Stimulated activated CD4-positive, alpha-beta T cell treated with anti-CD3 and anti-CD28 coated beads, Interleukin-4, amount 100 ng/mL, for 1 hour (primary cell): ENCODE measurements at regions not wholly inside any gene's neighbourhood (a gene's known extent, or its start where the extent isn't known, plus 50 kb on each side); places are given as distances from the start of the nearest gene placed in this dataset.

ENCODE experiments used
- DNase-seq: peaks from one replicate; pipeline ENCODE4 v3.0.0-alpha.2; 2020

- DNase-seq, result no peak
These were observed 292.6 kb upstream of the CAND1 start for GRCh38 chr12:66976526-66976925.

GRCh38 chr12:66978802-66979201 is 290.4 kb upstream of the CAND1 start:
- DNase-seq, result no peak

- no peak for DNase-seq
These were observed 289.9 kb upstream of the CAND1 start for GRCh38 chr12:66979251-66979650.

- DNase-seq, result no peak
These were observed 285.1 kb upstream of the CAND1 start for GRCh38 chr12:66984077-66984476.

- DNase-seq, result no peak
These were observed 284.2 kb upstream of the CAND1 start for GRCh38 chr12:66984962-66985361.

- no peak for DNase-seq
These were observed 270.0 kb upstream of the CAND1 start for GRCh38 chr12:66999141-66999540.

- no peak for DNase-seq
These were observed 267.9 kb upstream of the CAND1 start for GRCh38 chr12:67001251-67001650.

- no peak for DNase-seq
These were observed 266.4 kb upstream of the CAND1 start for GRCh38 chr12:67002720-67003119.

GRCh38 chr12:67006610-67007009 is 262.5 kb upstream of the CAND1 start:
- no peak for DNase-seq

- DNase-seq, result no peak
These were observed 254.5 kb upstream of the CAND1 start for GRCh38 chr12:67014642-67015041.

- DNase-seq, result no peak
These were observed 251.1 kb upstream of the CAND1 start for GRCh38 chr12:67018105-67018504.

GRCh38 chr12:67019070-67019469 is 250.1 kb upstream of the CAND1 start:
- no peak for DNase-seq

GRCh38 chr12:67025543-67026114 is 243.5 kb upstream of the CAND1 start:
- DNase-seq, result peak; percentile 50

- DNase-seq, result no peak
These were observed 242.5 kb upstream of the CAND1 start for GRCh38 chr12:67026487-67027246.

- no peak for DNase-seq
These were observed 240.6 kb upstream of the CAND1 start for GRCh38 chr12:67028529-67028928.

- no peak for DNase-seq
These were observed 234.9 kb upstream of the CAND1 start for GRCh38 chr12:67034110-67034879.

- no peak for DNase-seq
These were observed 234.0 kb upstream of the CAND1 start for GRCh38 chr12:67035121-67035520.

GRCh38 chr12:67038486-67038885 is 230.7 kb upstream of the CAND1 start:
- DNase-seq, result no peak

GRCh38 chr12:67039995-67040860 is 228.9 kb upstream of the CAND1 start:
- no peak for DNase-seq

GRCh38 chr12:67040861-67041137 is 228.4 kb upstream of the CAND1 start:
- no peak for DNase-seq

- no peak for DNase-seq
These were observed 226.4 kb upstream of the CAND1 start for GRCh38 chr12:67042697-67043131.

GRCh38 chr12:67043771-67044170 is 225.4 kb upstream of the CAND1 start:
- no peak for DNase-seq

GRCh38 chr12:67045650-67046049 is 223.5 kb upstream of the CAND1 start:
- DNase-seq, result no peak
